HepG2 (cell line): ENCODE measurements at regions not wholly inside any gene's neighbourhood (a gene's known extent, or its start where the extent isn't known, plus 50 kb on each side); places are given as distances from the start of the nearest gene placed in this dataset.

Source experiments
- ATAC-seq: fragments of 200-7000 bp; cut with Tn5 transposase; 3 replicates; pipeline ENCODE4 v1.9.1; 2020; ENCODE audit warnings: mild to moderate bottlenecking, moderate library complexity
- BruUV-seq: library from RNA; stranded (reverse); fragments of 400-500 nt; replicated peaks from 2 replicates; lab custom pipeline; 2021; lab: Mats Ljungman, UMichigan
- CTCF ChIA-PET: fragments of 300-600 bp; formaldehyde crosslinking; extraction: SDS; loops from one replicate; lab custom pipeline; 2021; ENCODE audit warnings: low total read pairs, inconsistent platforms, low intra/inter-chr PET ratio; lab: Yijun Ruan, JAX
- POLR2A ChIA-PET: fragments of 350-600 bp; sonication (Branson Sonifier 250); formaldehyde crosslinking; loops from one replicate; lab custom pipeline; 2020; ENCODE audit warnings: antibody characterized with exemption, inconsistent platforms; lab: Yijun Ruan, JAX
- DNase-seq: peaks from one replicate; pipeline ENCODE4 v3.0.0-alpha.2; 2015; ENCODE audit warnings: low spot score
- FAIRE-seq: peaks from 3 replicates; lab custom pipeline; 2011; peaks lifted over from hg19 to GRCh38; lab: Jason Lieb, UNC
- H2AFZ ChIP-seq: one replicate; pipeline ENCODE4 v1.6.1; 2011; ENCODE audit warnings: low read length, inconsistent platforms
- H3K27ac ChIP-seq: fragments of 300-600 bp; 3 replicates; pipeline ENCODE4 v1.8.0; 2011; ENCODE audit warnings: mixed run types, mild to moderate bottlenecking, mixed read lengths, low read length, inconsistent platforms; ENCODE audit not compliant: insufficient read depth; ENCODE audit errors: extremely low read length
- H3K27me3 ChIP-seq, 2 experiments: fragments of 200-600 bp in 1 of 2; 2 replicates in 1 of 2; 3 replicates in 1 of 2; pipeline versions ENCODE4 v1.6.0 to v1.8.0; 2011; ENCODE audit warnings: low read length in 2 of 2, mild to moderate bottlenecking in 2 of 2, moderate library complexity in 2 of 2, inconsistent platforms in 1 of 2; ENCODE audit not compliant: insufficient read depth in 2 of 2, control insufficient read depth in 1 of 2
- H3K36me3 ChIP-seq, 2 experiments: fragments of 200-600 bp in 1 of 2; replicated peaks in 1 of 2; 2 replicates in 1 of 2; 3 replicates in 1 of 2; pipeline versions ENCODE4 v1.5.1 to v1.8.0; 2011; ENCODE audit warnings: low read length in 2 of 2, inconsistent platforms in 1 of 2; ENCODE audit not compliant: insufficient read depth in 2 of 2, control insufficient read depth in 1 of 2
- H3K4me1 ChIP-seq: 2 replicates; pipeline ENCODE4 v1.5.1; 2012; ENCODE audit warnings: low read length, inconsistent platforms; ENCODE audit not compliant: insufficient read depth
- H3K4me2 ChIP-seq: 2 replicates; pipeline ENCODE4 v1.6.0; 2011; ENCODE audit warnings: low read depth, low read length, inconsistent platforms
- H3K4me3 ChIP-seq, 3 experiments: fragments of 200-600 bp in 1 of 3; sonication (generic), shearing (Covaris generic) in 1 of 3; replicated peaks in 1 of 3; 2 replicates each; pipeline ENCODE4 v1.5.1; 2011 to 2016; ENCODE audit warnings: low read length in 3 of 3, inconsistent platforms in 2 of 3, low read depth in 2 of 3, mild to moderate bottlenecking in 2 of 3, control low read depth in 1 of 3, mixed read lengths in 1 of 3; ENCODE audit not compliant: insufficient read depth in 1 of 3
- H3K79me2 ChIP-seq: one replicate; pipeline ENCODE4 v1.6.1; 2011; ENCODE audit warnings: low read length, inconsistent platforms; ENCODE audit not compliant: insufficient read depth
- H3K9ac ChIP-seq: 2 replicates; pipeline ENCODE4 v1.6.0; 2011; ENCODE audit warnings: mild to moderate bottlenecking, low read depth, low read length, inconsistent platforms; ENCODE audit not compliant: insufficient read depth
- H3K9me3 ChIP-seq: 2 replicates; pipeline ENCODE4 v1.5.1; 2012; ENCODE audit warnings: mild to moderate bottlenecking, low read length
- H4K20me1 ChIP-seq: 2 replicates; pipeline ENCODE4 v1.6.0; 2011; ENCODE audit warnings: inconsistent platforms, mild to moderate bottlenecking, low read length, moderate library complexity; ENCODE audit not compliant: insufficient read depth
- ATAD3A ChIP-seq: sonication (generic); formaldehyde crosslinking; IDR thresholded peaks from 2 replicates; pipeline ENCODE4 v1.4.0; 2020; ENCODE audit warnings: missing genetic modification reagents
- FOXJ3 ChIP-seq: sonication (generic); formaldehyde crosslinking; IDR thresholded peaks from 2 replicates; pipeline ENCODE4 v1.4.0; 2020; ENCODE audit warnings: missing genetic modification reagents, mild to moderate bottlenecking, borderline replicate concordance
- HDAC6 ChIP-seq: fragments of 200-600 bp; sonication (generic); IDR thresholded peaks from 2 replicates; pipeline ENCODE4 v1.7.0; 2017; ENCODE audit warnings: mild to moderate bottlenecking, antibody characterized with exemption, low read length, low read depth
- KAT2B ChIP-seq: fragments of 150-350 bp; IDR thresholded peaks from 2 replicates; pipeline ENCODE4 v1.6.1; 2014; ENCODE audit warnings: low read depth, low read length, borderline replicate concordance
- KAT7 ChIP-seq: IDR thresholded peaks from 2 replicates; pipeline ENCODE4 v1.6.1; 2018; ENCODE audit warnings: borderline replicate concordance, missing compliant biosample characterization
- MYC ChIP-seq: sonication (generic); formaldehyde crosslinking; IDR thresholded peaks from 2 replicates; pipeline ENCODE4 v1.9.0; 2021; ENCODE audit warnings: missing genetic modification reagents, borderline replicate concordance
- NR3C1 ChIP-seq: sonication (generic); formaldehyde crosslinking; IDR thresholded peaks from 2 replicates; pipeline ENCODE4 v1.4.0; 2020; ENCODE audit warnings: missing genetic modification reagents
- SETDB1 ChIP-seq: sonication (generic); formaldehyde crosslinking; IDR thresholded peaks from 2 replicates; pipeline ENCODE4 v1.5.1; 2020; ENCODE audit warnings: missing genetic modification reagents, mild to moderate bottlenecking, borderline replicate concordance
- ZC3H13 ChIP-seq: sonication (generic); formaldehyde crosslinking; IDR thresholded peaks from 2 replicates; pipeline ENCODE4 v1.8.1; 2023; ENCODE audit warnings: mild to moderate bottlenecking, missing genetic modification reagents, moderate library complexity
- ZC3H4 ChIP-seq: sonication (generic); formaldehyde crosslinking; IDR thresholded peaks from 2 replicates; pipeline ENCODE4 v1.4.0; 2020; ENCODE audit warnings: missing genetic modification reagents, borderline replicate concordance
- ZNF556 ChIP-seq: sonication (generic); formaldehyde crosslinking; IDR thresholded peaks from 2 replicates; pipeline ENCODE4 v1.4.0; 2020; ENCODE audit warnings: mild to moderate bottlenecking, missing genetic modification reagents, borderline replicate concordance
- ZNF605 ChIP-seq: sonication (generic); formaldehyde crosslinking; IDR thresholded peaks from 2 replicates; pipeline ENCODE4 v1.8.0; 2022; ENCODE audit warnings: mild to moderate bottlenecking, missing genetic modification reagents
- ZNF747 ChIP-seq: sonication (generic); formaldehyde crosslinking; IDR thresholded peaks from 2 replicates; pipeline ENCODE4 v1.8.1; 2023; ENCODE audit warnings: missing genetic modification reagents, mild to moderate bottlenecking, borderline replicate concordance
- WGBS: methylation state at CpG from one replicate; pipeline ENCODE4 v1.1.6; 2017; ENCODE audit warnings: low lambda C conversion rate; 5-methylcytosine and 5-hydroxymethylcytosine counted together
- in situ Hi-C: cut with HindIII; loops from 2 replicates; pipeline ENCODE4 v1.10.0; 2017; ENCODE audit warnings: low pct_unique_long_range_greater_than_20kb; ENCODE audit not compliant: extremely low pct_ligation_motif_present
- intact Hi-C: fragments of 100-400 bp; cut with micrococcal nuclease; formaldehyde crosslinking; loops from one replicate; pipeline ENCODE4 v1.10.0; 2022; ENCODE audit not compliant: unreplicated experiment
- TF ChIP-seq, protein P1 (sequence below): IDR thresholded peaks from 2 replicates; pipeline ENCODE4 v1.6.1; 2016; ENCODE audit warnings: low read depth, missing genetic modification reagents, missing compliant biosample characterization
- TF ChIP-seq, protein P2 (sequence below): IDR thresholded peaks from 2 replicates; pipeline ENCODE4 v1.6.1; 2016
- TF ChIP-seq, protein P3 (sequence below): IDR thresholded peaks from 2 replicates; pipeline ENCODE4 v1.6.1; 2016; ENCODE audit warnings: missing compliant biosample characterization, missing genetic modification reagents, borderline replicate concordance
- TF ChIP-seq, protein P4 (sequence below): sonication (generic); formaldehyde crosslinking; IDR thresholded peaks from 2 replicates; pipeline ENCODE4 v1.5.0; 2020; ENCODE audit warnings: missing genetic modification reagents

DNA sequence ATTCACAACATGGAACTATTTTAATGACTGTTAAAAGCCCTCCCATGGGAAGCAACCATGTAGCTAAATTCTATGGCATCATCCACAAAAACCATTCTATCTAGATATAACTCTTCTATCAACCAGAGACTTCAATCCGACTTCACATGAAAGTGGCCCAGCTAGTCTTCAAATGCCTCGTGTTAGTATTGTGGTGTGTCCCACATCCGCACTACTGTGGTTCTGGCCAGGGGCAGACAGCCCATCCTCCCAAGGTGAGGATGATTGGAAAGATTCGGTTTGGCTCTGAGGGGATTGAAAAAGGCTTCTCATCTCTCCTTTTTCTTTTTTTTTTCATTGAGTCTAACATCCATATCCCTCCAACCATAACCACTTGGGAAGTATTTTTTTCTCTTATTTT lies 253.0 kb upstream of the KLF6 start:
- H3K4me1 ChIP-seq, result no peaks in the 10 kb centered on the region
- peaks cover 17% of the 10 kb centered on the region for H3K9me3 ChIP-seq
- no peaks in the 10 kb centered on the region for H3K27me3 ChIP-seq
- no peak overlapping the region for H2AFZ ChIP-seq
- H3K27ac ChIP-seq, result no peak overlapping the region
- no peak overlapping the region for H3K4me2 ChIP-seq
- in situ Hi-C loops (no loop called here), intact Hi-C loops (no loop called here)
- TF ChIP-seq, protein P1, sequence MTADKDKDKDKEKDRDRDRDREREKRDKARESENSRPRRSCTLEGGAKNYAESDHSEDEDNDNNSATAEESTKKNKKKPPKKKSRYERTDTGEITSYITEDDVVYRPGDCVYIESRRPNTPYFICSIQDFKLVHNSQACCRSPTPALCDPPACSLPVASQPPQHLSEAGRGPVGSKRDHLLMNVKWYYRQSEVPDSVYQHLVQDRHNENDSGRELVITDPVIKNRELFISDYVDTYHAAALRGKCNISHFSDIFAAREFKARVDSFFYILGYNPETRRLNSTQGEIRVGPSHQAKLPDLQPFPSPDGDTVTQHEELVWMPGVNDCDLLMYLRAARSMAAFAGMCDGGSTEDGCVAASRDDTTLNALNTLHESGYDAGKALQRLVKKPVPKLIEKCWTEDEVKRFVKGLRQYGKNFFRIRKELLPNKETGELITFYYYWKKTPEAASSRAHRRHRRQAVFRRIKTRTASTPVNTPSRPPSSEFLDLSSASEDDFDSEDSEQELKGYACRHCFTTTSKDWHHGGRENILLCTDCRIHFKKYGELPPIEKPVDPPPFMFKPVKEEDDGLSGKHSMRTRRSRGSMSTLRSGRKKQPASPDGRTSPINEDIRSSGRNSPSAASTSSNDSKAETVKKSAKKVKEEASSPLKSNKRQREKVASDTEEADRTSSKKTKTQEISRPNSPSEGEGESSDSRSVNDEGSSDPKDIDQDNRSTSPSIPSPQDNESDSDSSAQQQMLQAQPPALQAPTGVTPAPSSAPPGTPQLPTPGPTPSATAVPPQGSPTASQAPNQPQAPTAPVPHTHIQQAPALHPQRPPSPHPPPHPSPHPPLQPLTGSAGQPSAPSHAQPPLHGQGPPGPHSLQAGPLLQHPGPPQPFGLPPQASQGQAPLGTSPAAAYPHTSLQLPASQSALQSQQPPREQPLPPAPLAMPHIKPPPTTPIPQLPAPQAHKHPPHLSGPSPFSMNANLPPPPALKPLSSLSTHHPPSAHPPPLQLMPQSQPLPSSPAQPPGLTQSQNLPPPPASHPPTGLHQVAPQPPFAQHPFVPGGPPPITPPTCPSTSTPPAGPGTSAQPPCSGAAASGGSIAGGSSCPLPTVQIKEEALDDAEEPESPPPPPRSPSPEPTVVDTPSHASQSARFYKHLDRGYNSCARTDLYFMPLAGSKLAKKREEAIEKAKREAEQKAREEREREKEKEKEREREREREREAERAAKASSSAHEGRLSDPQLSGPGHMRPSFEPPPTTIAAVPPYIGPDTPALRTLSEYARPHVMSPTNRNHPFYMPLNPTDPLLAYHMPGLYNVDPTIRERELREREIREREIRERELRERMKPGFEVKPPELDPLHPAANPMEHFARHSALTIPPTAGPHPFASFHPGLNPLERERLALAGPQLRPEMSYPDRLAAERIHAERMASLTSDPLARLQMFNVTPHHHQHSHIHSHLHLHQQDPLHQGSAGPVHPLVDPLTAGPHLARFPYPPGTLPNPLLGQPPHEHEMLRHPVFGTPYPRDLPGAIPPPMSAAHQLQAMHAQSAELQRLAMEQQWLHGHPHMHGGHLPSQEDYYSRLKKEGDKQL (CRISPR knock-in tag), result no peak
- TF ChIP-seq, protein P2, sequence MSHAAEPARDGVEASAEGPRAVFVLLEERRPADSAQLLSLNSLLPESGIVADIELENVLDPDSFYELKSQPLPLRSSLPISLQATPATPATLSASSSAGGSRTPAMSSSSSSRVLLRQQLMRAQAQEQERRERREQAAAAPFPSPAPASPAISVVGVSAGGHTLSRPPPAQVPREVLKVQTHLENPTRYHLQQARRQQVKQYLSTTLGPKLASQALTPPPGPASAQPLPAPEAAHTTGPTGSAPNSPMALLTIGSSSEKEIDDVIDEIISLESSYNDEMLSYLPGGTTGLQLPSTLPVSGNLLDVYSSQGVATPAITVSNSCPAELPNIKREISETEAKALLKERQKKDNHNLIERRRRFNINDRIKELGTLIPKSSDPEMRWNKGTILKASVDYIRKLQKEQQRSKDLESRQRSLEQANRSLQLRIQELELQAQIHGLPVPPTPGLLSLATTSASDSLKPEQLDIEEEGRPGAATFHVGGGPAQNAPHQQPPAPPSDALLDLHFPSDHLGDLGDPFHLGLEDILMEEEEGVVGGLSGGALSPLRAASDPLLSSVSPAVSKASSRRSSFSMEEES, result no peak
- TF ChIP-seq MYC (CRISPR knock-in tag) (no peak), ZNF605 (no peak), KAT2B (no peak), ZC3H13 (CRISPR knock-in tag) (no peak), FOXJ3 (CRISPR knock-in tag) (no peak), ZNF556 (no peak), NR3C1 (no peak), KAT7 (CRISPR knock-in tag) (no peak), HDAC6 (no peak), ATAD3A (no peak), ZNF747 (CRISPR knock-in tag) (no peak), SETDB1 (CRISPR knock-in tag) (no peak), ZC3H4 (CRISPR knock-in tag) (no peak)
- TF ChIP-seq, protein P3, sequence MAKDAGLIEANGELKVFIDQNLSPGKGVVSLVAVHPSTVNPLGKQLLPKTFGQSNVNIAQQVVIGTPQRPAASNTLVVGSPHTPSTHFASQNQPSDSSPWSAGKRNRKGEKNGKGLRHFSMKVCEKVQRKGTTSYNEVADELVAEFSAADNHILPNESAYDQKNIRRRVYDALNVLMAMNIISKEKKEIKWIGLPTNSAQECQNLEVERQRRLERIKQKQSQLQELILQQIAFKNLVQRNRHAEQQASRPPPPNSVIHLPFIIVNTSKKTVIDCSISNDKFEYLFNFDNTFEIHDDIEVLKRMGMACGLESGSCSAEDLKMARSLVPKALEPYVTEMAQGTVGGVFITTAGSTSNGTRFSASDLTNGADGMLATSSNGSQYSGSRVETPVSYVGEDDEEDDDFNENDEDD (CRISPR knock-in tag), result no peak
- TF ChIP-seq, protein P4, sequence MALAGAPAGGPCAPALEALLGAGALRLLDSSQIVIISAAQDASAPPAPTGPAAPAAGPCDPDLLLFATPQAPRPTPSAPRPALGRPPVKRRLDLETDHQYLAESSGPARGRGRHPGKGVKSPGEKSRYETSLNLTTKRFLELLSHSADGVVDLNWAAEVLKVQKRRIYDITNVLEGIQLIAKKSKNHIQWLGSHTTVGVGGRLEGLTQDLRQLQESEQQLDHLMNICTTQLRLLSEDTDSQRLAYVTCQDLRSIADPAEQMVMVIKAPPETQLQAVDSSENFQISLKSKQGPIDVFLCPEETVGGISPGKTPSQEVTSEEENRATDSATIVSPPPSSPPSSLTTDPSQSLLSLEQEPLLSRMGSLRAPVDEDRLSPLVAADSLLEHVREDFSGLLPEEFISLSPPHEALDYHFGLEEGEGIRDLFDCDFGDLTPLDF (CRISPR knock-in tag), result no peak
- no TSS peak for BruUV-seq
- CTCF ChIA-PET, result no interaction called here
- WGBS, result 0% methylated on average over 4 of the region's 4 CpGs
- no peak for FAIRE-seq
- H4K20me1 ChIP-seq, result no peaks in the 10 kb centered on the region
- POLR2A ChIA-PET, result no interaction called here
- no peak for DNase-seq
- H3K9ac ChIP-seq, result no peak overlapping the region
- no peaks in the 10 kb centered on the region for H3K36me3 ChIP-seq
- no peaks in the 10 kb centered on the region for H3K79me2 ChIP-seq
- no peak for ATAC-seq
- no peak overlapping the region for H3K4me3 ChIP-seq
